ENCODE measurements at regions not wholly inside any gene's neighbourhood (a gene's known extent, or its start where the extent isn't known, plus 50 kb on each side); places are given as distances from the start of the nearest gene placed in this dataset.

- DNase-seq (ENCODE audit: low read depth): no peak
- no peak overlapping the region for H3K4me3 ChIP-seq (ENCODE audit: low read depth, low read length)
- TF ChIP-seq CTCF (conservative IDR thresholded peaks at IDR 0.05; ENCODE audit: low read depth, low read length): no peak
Measured at GRCh38 chr4:24422644-24423043, 161.7 kb downstream of the DHX15 start.

GRCh38 chr4:24419181-24420034, 164.9 kb downstream of the DHX15 start:
- no peak overlapping the region for H3K4me3 ChIP-seq (ENCODE audit: low read depth, low read length)
- peak; percentile 98 for TF ChIP-seq CTCF (conservative IDR thresholded peaks at IDR 0.05; ENCODE audit: low read depth, low read length)
- peak; percentile 76 for DNase-seq (ENCODE audit: low read depth)

- no peak for TF ChIP-seq CTCF (conservative IDR thresholded peaks at IDR 0.05; ENCODE audit: low read depth, low read length)
- no peak for DNase-seq (ENCODE audit: low read depth)
- no peak overlapping the region for H3K4me3 ChIP-seq (ENCODE audit: low read depth, low read length)
Measured at GRCh38 chr4:24417206-24417605, 167.1 kb downstream of the DHX15 start.

GRCh38 chr4:24416293-24416692, 168.1 kb downstream of the DHX15 start:
- no peak overlapping the region for H3K4me3 ChIP-seq (ENCODE audit: low read depth, low read length)
- no peak for DNase-seq (ENCODE audit: low read depth)
- TF ChIP-seq CTCF (conservative IDR thresholded peaks at IDR 0.05; ENCODE audit: low read depth, low read length): no peak

- DNase-seq (ENCODE audit: low read depth): no peak
- no peak for TF ChIP-seq CTCF (conservative IDR thresholded peaks at IDR 0.05; ENCODE audit: low read depth, low read length)
- no peak overlapping the region for H3K4me3 ChIP-seq (ENCODE audit: low read depth, low read length)
Measured at GRCh38 chr4:24413311-24413784, 171.0 kb downstream of the DHX15 start.

- DNase-seq (ENCODE audit: low read depth): no peak
- TF ChIP-seq CTCF (conservative IDR thresholded peaks at IDR 0.05; ENCODE audit: low read depth, low read length): no peak
- no peak overlapping the region for H3K4me3 ChIP-seq (ENCODE audit: low read depth, low read length)
Measured at GRCh38 chr4:24411806-24412205, 172.5 kb downstream of the DHX15 start.

GRCh38 chr4:24411299-24411698, 173.1 kb downstream of the DHX15 start:
- TF ChIP-seq CTCF (conservative IDR thresholded peaks at IDR 0.05; ENCODE audit: low read depth, low read length): no peak
- no peak for DNase-seq (ENCODE audit: low read depth)
- H3K4me3 ChIP-seq (ENCODE audit: low read depth, low read length): no peak overlapping the region

Data from choroid plexus epithelial cell (primary cell).